BLaER1 (cell line): ENCODE measurements at regions not wholly inside any gene's neighbourhood (a gene's known extent, or its start where the extent isn't known, plus 50 kb on each side); places are given as distances from the start of the nearest gene placed in this dataset.

ENCODE experiments used
- H3K27ac ChIP-seq: shearing (Covaris generic); formaldehyde crosslinking; 2 replicates; pipeline ENCODE4 v1.8.1; 2022
- H3K27me3 ChIP-seq: shearing (Covaris generic); formaldehyde crosslinking; 2 replicates; pipeline ENCODE4 v1.8.1; 2022
- H3K36me3 ChIP-seq: shearing (Covaris generic); formaldehyde crosslinking; 2 replicates; pipeline ENCODE4 v1.8.1; 2022
- H3K4me1 ChIP-seq: shearing (Covaris generic); formaldehyde crosslinking; 2 replicates; pipeline ENCODE4 v1.8.1; 2022
- H3K4me2 ChIP-seq: shearing (Covaris generic); formaldehyde crosslinking; 2 replicates; pipeline ENCODE4 v1.8.1; 2022
- H3K4me3 ChIP-seq: shearing (Covaris generic); formaldehyde crosslinking; 2 replicates; pipeline ENCODE4 v1.8.1; 2022
- H3K9ac ChIP-seq: shearing (Covaris generic); formaldehyde crosslinking; 2 replicates; pipeline ENCODE4 v1.8.1; 2022
- H3K9me3 ChIP-seq: shearing (Covaris generic); formaldehyde crosslinking; 2 replicates; pipeline ENCODE4 v1.8.1; 2022
- H4K20me1 ChIP-seq: shearing (Covaris generic); formaldehyde crosslinking; 2 replicates; pipeline ENCODE4 v1.8.1; 2022
- Cebpa-rat ChIP-seq: shearing (Covaris generic); IDR thresholded peaks from 2 replicates; pipeline ENCODE4 v1.8.1; 2022

DNA sequence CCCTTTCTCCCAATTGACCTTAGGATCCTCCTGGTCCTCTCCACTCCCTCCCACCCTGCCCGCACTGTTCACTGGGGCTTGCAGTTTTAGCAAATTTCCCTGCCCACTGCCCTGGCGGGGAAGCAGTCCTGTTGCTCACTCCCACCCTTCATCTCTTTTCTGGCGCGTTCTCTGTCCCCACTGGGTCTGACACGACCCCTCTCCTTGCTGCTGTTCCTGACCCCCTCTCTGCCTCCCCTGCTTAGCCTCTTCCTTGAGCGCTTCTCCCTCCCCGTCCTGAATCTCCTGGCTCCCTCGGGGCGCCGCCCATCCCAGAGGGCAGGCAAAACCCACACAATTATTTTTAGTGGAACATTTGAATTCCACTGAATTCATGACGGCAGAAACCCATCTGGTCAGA is 1796.4 kb downstream of the TP53TG3F start:
- H3K27me3 ChIP-seq = no peaks in the 10 kb centered on the region
- no peaks in the 10 kb centered on the region for H3K36me3 ChIP-seq
- no peaks in the 10 kb centered on the region for H4K20me1 ChIP-seq
- peaks cover 5% of the 10 kb centered on the region for H3K9me3 ChIP-seq
- H3K27ac ChIP-seq = no peak overlapping the region
- H3K4me3 ChIP-seq = no peak overlapping the region
- no peak for TF ChIP-seq Cebpa-rat
- no peak overlapping the region for H3K4me2 ChIP-seq
- H3K4me1 ChIP-seq = no peaks in the 10 kb centered on the region
- H3K9ac ChIP-seq = no peak overlapping the region

DNA sequence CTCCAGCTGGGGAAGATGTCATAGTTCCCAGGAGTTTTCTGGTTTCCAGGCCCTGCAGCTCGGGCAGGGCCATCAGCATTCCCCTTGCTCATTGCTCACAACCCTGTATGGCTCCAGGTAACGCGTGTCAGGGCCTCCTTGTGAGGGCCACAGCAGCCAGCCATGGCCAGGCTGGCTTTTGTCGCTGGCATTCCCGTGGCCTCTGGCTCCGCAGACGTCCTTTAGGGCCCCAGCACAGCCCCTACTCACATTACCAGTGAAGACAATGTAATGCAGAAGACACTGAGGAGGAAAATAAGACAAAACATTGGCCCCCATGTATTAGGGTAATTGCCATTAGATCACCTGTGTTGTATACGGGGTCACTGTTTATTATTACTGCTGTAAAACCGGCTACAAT is 1799.0 kb downstream of the TP53TG3F start:
- Histone ChIP-seq H3K4me3 (no peak overlapping the region), H3K4me1 (no peaks in the 10 kb centered on the region), H3K36me3 (no peaks in the 10 kb centered on the region), H3K27me3 (no peaks in the 10 kb centered on the region), H3K9me3 (peaks cover 5% of the 10 kb centered on the region), H3K4me2 (no peak overlapping the region), H3K9ac (no peak overlapping the region), H3K27ac (no peak overlapping the region), H4K20me1 (no peaks in the 10 kb centered on the region)
- TF ChIP-seq Cebpa-rat = no peak

DNA sequence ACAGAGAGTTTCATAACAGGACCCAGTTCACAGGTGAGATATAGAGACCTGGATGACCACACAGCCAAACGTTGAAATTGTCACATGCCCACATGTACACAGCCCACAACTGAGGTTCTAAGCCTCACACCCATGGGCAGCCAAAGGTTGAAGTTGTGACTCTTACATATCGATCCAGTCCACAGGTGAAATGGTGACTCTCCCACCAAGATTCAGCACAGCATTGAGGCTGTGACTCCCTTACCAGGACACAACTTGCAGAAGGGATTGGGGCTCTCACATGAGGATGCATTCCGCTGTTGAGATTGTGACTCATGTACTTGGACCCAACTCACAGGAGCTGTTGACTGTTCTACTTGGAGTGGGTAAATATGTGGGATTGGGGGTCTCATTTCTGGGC is 1836.4 kb downstream of the TP53TG3F start:
- Histone ChIP-seq H3K36me3 (no peaks in the 10 kb centered on the region), H3K27ac (no peak overlapping the region), H3K9ac (no peak overlapping the region), H3K27me3 (no peaks in the 10 kb centered on the region), H3K4me2 (no peak overlapping the region), H4K20me1 (no peaks in the 10 kb centered on the region), H3K9me3 (no peaks in the 10 kb centered on the region), H3K4me1 (no peaks in the 10 kb centered on the region), H3K4me3 (no peak overlapping the region)
- no peak for TF ChIP-seq Cebpa-rat

DNA sequence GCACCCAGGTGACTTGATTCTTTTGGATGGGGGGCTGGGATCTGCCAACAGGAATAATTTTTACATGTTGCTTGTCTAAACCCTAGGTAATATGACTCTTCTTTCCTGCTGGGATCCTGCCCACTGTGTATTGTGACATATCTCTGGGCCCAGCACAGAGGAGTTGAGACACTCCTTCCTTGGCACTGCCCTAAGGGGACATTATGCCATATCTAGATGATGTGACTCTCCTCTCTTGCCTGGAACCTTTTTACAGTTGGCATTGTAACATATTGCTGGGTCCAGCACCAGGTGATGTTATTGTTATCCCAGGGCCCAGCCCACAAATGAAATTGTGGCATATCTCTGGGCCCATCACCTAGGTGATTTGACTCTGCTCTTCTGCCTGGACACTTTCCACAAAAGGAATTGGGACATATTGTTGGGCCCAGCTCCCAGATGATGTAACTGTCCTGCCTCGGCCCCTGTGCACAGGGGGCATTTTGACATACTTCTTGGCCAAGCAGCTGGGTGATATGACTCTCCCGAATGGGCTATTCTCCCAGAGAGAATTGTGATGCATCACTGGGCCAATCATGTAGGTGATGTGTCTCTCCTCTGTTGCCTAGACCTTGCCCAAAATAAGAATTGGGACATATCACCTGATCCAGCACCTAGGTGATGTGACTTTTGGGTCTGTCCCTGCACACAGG is 1837.7 kb downstream of the TP53TG3F start:
- Histone ChIP-seq H3K9me3 (no peaks in the 10 kb centered on the region), H3K4me3 (no peak overlapping the region), H3K4me2 (no peak overlapping the region), H3K9ac (no peak overlapping the region), H3K4me1 (no peaks in the 10 kb centered on the region), H3K27me3 (no peaks in the 10 kb centered on the region), H4K20me1 (no peaks in the 10 kb centered on the region), H3K27ac (no peak overlapping the region), H3K36me3 (no peaks in the 10 kb centered on the region)
- TF ChIP-seq Cebpa-rat = no peak

DNA sequence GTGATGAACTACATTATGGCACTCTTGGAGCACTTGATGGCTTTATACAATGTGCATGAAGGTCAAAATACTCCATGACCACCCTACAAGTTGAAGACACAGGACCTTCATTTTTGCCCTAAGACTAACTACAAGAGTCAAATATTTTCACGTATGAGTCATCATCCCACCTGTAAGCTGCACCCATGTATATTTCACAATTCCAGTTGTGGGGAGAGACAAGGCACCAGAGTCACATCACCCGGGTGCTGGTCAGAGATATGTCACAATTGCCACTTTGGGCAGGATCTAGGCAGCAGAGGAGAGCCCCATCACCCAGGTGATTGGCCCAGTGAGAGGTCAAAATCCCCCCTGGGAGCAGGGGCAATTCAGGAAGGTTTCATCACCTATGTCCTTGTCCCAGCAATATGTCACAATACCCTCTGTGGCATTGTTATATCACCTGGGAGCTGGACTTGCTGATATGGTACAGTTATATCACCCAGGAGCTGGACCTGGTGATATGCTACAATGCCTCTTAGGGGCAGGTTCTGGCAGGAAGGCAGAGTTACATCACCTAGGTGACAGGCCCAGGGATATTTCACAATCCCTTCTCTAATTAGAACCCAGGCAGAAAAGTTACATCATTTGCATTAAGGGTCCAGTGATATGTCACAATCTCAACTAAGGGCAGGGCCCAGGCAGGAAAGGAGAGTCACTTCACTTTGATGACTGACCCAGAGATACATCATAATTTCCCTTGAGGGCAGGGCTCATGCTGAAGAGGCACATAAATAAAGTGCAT is 1839.2 kb downstream of the TP53TG3F start:
- no peak overlapping the region for H3K27ac ChIP-seq
- H3K27me3 ChIP-seq = no peaks in the 10 kb centered on the region
- H3K4me2 ChIP-seq = no peak overlapping the region
- no peaks in the 10 kb centered on the region for H4K20me1 ChIP-seq
- H3K36me3 ChIP-seq = no peaks in the 10 kb centered on the region
- no peak overlapping the region for H3K4me3 ChIP-seq
- H3K9ac ChIP-seq = no peak overlapping the region
- 0 out of 2 replicates have a peak, but pooled peaks have one; percentile 25 for TF ChIP-seq Cebpa-rat
- no peaks in the 10 kb centered on the region for H3K4me1 ChIP-seq
- no peaks in the 10 kb centered on the region for H3K9me3 ChIP-seq

DNA sequence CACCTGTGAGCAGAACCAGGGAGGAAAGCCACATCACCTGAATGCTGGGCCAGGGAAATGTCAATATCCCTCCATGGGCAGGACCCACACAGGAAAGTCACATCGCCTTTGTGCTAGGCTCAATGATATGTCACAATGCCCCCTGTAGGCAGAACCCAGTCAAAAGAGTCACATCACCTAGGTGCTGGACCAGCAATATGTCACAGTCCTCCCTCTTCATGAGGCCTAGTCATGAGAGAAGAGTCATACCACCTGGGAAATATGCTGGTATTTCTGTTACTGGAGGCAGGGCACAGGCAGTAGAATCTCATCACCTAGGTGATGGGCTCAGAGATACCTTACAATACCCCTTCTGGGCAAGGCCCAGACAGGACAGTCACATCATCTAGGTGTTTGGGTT is 1843.4 kb downstream of the TP53TG3F start:
- H3K4me3 ChIP-seq = no peak overlapping the region
- no peak overlapping the region for H3K27ac ChIP-seq
- TF ChIP-seq Cebpa-rat = no peak
- no peaks in the 10 kb centered on the region for H3K9me3 ChIP-seq
- H3K4me1 ChIP-seq = no peaks in the 10 kb centered on the region
- H3K36me3 ChIP-seq = no peaks in the 10 kb centered on the region
- H3K9ac ChIP-seq = no peak overlapping the region
- no peaks in the 10 kb centered on the region for H4K20me1 ChIP-seq
- H3K27me3 ChIP-seq = no peaks in the 10 kb centered on the region
- no peak overlapping the region for H3K4me2 ChIP-seq

DNA sequence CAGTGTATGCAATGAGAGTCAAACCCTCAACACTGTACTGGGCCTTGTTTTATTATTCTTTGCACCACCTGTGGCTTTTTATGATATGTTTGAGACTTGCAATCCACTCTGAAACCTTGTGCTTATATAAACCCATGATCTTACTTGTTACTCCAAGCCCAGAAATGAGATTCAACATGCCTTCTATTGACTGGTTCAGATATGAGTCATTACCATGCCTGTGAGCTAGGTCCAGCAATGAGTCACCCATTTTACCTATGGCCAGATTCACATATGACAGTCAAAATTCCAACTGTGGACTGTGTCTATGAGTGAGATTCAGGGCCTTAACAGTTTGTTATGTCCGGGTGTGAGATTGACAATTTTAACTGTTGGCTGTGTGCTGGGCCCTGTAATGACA is 1846.1 kb downstream of the TP53TG3F start:
- no peaks in the 10 kb centered on the region for H3K4me1 ChIP-seq
- H3K27ac ChIP-seq = no peak overlapping the region
- no peak for TF ChIP-seq Cebpa-rat
- no peak overlapping the region for H3K4me2 ChIP-seq
- H3K27me3 ChIP-seq = no peaks in the 10 kb centered on the region
- H3K9me3 ChIP-seq = no peaks in the 10 kb centered on the region
- H3K36me3 ChIP-seq = no peaks in the 10 kb centered on the region
- no peak overlapping the region for H3K9ac ChIP-seq
- no peak overlapping the region for H3K4me3 ChIP-seq
- no peaks in the 10 kb centered on the region for H4K20me1 ChIP-seq

DNA sequence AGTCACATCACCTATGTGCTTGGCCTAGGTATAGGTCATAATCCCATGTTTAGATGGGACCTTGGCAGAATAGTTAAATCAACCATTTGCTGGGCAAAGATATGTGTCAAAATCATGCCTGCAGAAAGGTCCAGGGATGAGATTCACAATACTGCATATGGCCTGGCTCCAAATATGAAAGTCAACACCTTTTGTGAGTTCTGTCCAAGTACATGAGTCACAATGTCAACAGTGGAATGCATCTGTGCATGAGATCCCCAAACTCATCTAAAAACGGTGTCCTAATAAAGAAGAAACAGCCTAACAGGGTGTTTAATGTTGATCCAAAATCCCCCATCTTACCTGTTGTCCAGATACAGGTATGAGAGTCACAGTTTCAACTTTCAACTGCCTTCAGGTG is 1847.5 kb downstream of the TP53TG3F start:
- Histone ChIP-seq H3K4me3 (no peak overlapping the region), H3K27ac (no peak overlapping the region), H3K4me1 (no peaks in the 10 kb centered on the region), H3K9ac (no peak overlapping the region), H3K9me3 (no peaks in the 10 kb centered on the region), H4K20me1 (no peaks in the 10 kb centered on the region), H3K36me3 (no peaks in the 10 kb centered on the region), H3K4me2 (no peak overlapping the region), H3K27me3 (no peaks in the 10 kb centered on the region)
- TF ChIP-seq Cebpa-rat = no peak

DNA sequence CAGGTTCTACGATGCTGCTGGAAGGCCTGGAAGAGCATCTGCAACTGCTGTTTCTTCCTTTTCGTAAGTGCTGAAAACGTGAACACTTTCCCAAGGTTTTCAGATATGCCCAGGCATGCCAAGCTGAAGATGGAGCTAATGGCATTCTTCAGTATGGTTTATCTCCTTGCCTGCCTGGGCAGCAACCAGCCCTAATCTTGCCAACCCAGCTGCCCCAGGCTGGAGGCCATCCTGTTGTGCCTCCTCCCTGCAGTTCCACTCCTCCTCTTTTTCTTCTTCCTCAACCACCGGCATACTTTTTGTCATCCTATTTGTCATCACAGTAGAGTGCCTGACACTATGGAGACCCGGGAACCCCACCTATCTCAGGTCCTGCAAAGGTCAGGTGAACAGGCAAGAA is 1849.3 kb downstream of the TP53TG3F start:
- Histone ChIP-seq H4K20me1 (no peaks in the 10 kb centered on the region), H3K4me2 (no peak overlapping the region), H3K9ac (no peak overlapping the region), H3K4me3 (no peak overlapping the region), H3K27me3 (no peaks in the 10 kb centered on the region), H3K4me1 (no peaks in the 10 kb centered on the region), H3K27ac (no peak overlapping the region), H3K36me3 (no peaks in the 10 kb centered on the region), H3K9me3 (no peaks in the 10 kb centered on the region)
- no peak for TF ChIP-seq Cebpa-rat

DNA sequence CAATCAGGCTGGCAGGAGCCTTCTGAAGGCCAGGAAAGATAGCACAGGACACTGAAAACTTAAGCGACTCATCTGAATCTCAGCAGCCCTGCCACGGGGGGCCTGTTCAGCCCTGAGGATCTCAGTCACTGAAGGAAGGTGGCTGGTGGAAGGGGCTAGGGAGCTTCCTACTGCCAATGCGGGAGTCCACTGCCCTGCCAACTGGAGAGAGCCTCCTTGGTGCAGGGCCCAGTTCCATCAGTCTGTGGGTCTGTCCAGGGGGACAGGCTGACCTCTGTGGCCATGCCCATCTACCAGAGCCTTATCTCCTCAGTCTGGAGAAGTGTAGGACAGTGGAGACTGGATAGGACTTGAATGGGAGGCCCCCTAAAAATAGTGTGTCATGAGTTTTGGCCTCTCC is 1851.6 kb downstream of the TP53TG3F start:
- Histone ChIP-seq H3K27me3 (no peaks in the 10 kb centered on the region), H3K9ac (no peak overlapping the region), H3K4me2 (no peak overlapping the region), H4K20me1 (no peaks in the 10 kb centered on the region), H3K36me3 (no peaks in the 10 kb centered on the region), H3K4me3 (no peak overlapping the region), H3K9me3 (no peaks in the 10 kb centered on the region), H3K4me1 (no peaks in the 10 kb centered on the region), H3K27ac (no peak overlapping the region)
- no peak for TF ChIP-seq Cebpa-rat
